NCI-H187 (cell line): ENCODE measurements at regions not wholly inside any gene's neighbourhood (a gene's known extent, or its start where the extent isn't known, plus 50 kb on each side); places are given as distances from the start of the nearest gene placed in this dataset.

Source experiments
- DNase-seq, 2 experiments: peaks; one replicate each; lab custom pipeline; 2025; lab: John Stamatoyannopoulos, UW

DNA sequence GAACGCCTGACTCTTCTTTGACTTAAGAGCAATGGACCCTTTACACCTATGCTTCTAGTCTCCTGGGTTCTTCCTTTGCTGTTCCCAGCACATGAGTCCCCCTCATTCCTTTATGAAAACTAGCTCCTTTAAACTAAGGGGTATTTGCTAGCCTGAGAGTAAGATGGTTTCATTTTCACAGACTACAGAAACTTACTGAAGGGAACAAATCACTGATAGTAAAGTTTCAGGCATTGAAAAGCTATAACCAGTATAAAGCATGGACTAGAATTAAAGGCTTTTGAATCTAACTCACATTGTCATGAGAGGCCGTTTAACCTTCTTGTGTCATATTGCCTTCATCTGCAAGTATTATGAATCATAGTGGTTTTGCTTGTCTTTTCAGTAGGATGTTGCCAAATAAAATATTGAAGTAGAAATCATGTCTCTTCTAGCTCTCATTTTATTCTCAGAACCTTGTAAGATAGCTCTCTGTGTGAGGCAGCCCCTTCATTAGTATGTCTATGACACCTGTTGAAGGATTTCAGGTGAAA is 765.9 kb downstream of the NR2F2 start:
- no peak for DNase-seq

- no peak for DNase-seq
These were observed 768.5 kb downstream of the NR2F2 start for GRCh38 chr15:97099040-97099439.

DNA sequence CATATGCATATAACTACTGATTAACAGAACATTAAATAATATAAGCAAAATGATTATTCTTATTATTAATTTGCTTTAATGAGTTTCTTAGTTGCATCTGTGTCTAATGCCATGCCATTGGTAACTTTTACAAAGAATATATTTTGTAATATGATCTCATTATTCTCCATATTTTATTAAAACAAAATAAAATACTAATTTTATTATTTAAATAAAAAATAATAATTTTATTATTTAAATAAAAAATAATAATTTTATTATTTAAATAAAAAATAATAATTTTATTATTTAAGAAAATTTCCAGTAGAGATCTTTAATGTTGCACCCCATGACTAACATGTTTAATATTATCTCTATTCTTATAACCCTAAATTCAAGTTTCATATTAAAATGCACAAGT is 771.1 kb downstream of the NR2F2 start:
- DNase-seq, result no peak

GRCh38 chr15:97114900-97115760 is 784.6 kb downstream of the NR2F2 start:
- DNase-seq, result no peak

GRCh38 chr15:97115761-97116070 is 785.2 kb downstream of the NR2F2 start:
- no peak for DNase-seq

GRCh38 chr15:97124790-97125189 is 794.3 kb downstream of the NR2F2 start:
- no peak for DNase-seq

GRCh38 chr15:97126553-97127233 is 796.2 kb downstream of the NR2F2 start:
- DNase-seq, result no peak

GRCh38 chr15:97129674-97130073 is 799.2 kb downstream of the NR2F2 start:
- DNase-seq, result no peak

- DNase-seq, result no peak
These were observed 809.7 kb downstream of the NR2F2 start for GRCh38 chr15:97140216-97140615.

- DNase-seq, result no peak
These were observed 810.9 kb downstream of the NR2F2 start for GRCh38 chr15:97141360-97141759.

DNA sequence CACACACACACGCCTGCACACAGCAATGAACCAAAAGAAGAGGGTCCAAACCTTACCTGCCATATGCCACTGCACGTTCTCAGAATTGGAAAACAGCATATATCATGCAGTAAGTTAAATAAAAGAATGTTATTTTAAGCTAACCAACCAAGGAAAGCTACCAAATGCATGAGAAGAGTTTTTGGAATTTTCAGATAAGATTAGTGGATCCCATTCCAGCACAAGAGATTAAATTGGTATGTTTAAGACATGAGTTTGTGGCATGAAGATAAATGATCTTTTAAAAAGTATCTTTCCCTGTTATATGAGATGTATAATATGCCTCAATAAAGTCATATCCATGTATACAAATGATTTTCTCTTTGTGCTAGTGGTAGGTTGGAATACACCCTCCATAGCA is 811.4 kb downstream of the NR2F2 start:
- DNase-seq, result no peak

GRCh38 chr15:97143592-97144376 is 813.3 kb downstream of the NR2F2 start:
- DNase-seq, result no peak

GRCh38 chr15:97144377-97144711 is 813.8 kb downstream of the NR2F2 start:
- no peak for DNase-seq

- DNase-seq, result no peak
These were observed 813.3 kb upstream of the ARRDC4 start for GRCh38 chr15:97146929-97147870.

- DNase-seq, result no peak
These were observed 807.0 kb upstream of the ARRDC4 start for GRCh38 chr15:97153356-97153965.

DNA sequence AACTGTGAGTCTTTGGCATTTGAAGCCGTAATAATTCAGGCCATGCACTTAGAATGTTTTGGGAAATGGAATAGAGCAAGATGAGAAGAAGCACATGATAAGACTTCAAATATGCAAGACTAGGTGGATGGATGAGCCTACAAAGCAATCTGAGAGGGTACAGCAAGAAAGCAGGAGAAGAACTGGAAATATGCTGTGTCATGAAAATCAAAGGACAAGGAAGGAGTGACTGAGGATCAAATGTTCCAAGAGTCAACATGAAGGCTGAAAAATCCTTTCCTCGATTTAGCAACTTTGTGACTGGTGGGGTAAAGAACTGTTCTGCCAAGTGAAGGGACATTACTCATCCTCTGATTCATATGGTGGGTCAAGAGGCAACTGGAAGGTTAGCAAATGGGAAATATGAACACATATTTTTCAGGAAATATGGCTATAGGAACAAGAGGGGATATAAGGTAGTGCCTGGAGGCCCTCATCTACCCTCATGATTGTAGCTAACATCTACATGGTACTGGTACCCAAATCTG is 803.7 kb upstream of the ARRDC4 start:
- no peak for DNase-seq

DNA sequence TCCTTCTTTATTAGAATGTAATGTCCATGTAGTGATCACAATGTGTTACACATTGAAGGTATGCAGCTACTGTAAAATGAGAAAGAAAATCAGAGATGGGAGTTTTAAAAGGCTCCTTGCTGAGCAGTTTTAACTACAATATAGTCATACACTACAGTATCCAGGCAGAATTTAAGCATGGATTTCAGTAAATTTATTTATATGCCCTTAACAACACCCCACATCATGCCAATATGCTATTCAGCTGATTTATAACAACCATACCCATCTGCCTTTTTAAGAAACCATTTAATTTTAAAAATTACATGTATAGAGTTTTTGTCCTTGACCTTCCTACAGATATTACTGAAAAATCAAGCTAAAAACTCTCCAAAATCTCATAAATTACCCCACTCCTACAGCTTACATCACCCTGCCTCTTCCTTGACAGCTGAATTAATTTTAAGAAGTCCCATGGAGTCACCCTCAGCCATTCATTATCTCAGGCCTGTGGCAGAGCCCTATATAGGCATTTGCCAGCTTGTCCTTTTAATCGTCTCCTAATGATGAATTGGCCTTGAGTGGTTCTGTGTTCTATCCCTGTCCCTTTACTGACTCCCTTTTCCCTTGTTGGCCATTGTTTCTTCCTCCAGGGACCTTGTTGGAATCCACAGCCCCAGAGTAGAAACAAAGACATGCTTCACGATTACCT is 797.6 kb upstream of the ARRDC4 start:
- no peak for DNase-seq

DNA sequence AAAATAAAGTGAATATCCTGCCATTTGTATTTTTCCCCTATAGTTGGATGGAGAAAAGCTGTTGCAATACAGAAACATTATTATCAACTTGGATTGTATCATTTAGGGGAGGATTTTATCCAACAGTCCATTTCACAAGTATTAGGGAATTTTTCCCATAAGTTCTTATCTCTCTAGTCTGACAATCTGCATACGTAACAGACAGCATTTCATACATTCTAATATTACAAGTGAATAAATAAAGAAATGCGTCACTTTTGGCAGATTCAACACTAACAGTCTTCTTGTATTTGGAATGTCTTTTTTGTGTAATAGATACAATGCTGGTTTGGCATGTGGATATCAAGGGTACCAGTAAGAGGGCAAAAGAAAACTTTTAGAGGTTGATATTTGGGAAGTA is 795.3 kb upstream of the ARRDC4 start:
- DNase-seq, result no peak

- DNase-seq, result peak; percentile 77 to 89
These were observed 791.6 kb upstream of the ARRDC4 start for GRCh38 chr15:97168704-97169475.
